CD4-positive, alpha-beta T cell (primary cell): ENCODE measurements at regions not wholly inside any gene's neighbourhood (a gene's known extent, or its start where the extent isn't known, plus 50 kb on each side); places are given as distances from the start of the nearest gene placed in this dataset.

ENCODE experiments used
- ATAC-seq: fragments of 200-7000 bp; cut with Tn5 transposase; one replicate; pipeline ENCODE4 v1.10.0; 2022; ENCODE audit warnings: mild to moderate bottlenecking; ENCODE audit not compliant: poor library complexity
- CTCF ChIA-PET: fragments of 350-600 bp; sonication (Branson Sonifier 250); formaldehyde crosslinking; loops from one replicate; lab custom pipeline; 2021; ENCODE audit warnings: antibody characterized with exemption, inconsistent platforms; lab: Charles Lee
- POLR2A ChIA-PET: fragments of 350-600 bp; sonication (Branson Sonifier 250); formaldehyde crosslinking; loops from one replicate; lab custom pipeline; 2021; ENCODE audit warnings: antibody characterized with exemption, inconsistent platforms; lab: Charles Lee
- DNase-seq, 14 experiments: peaks; one replicate each; pipeline ENCODE4 v3.0.0-alpha.2; 2013 to 2020; ENCODE audit warnings: mixed read lengths in 2 of 14
- H3K27ac ChIP-seq, 2 donors: one replicate each; pipeline versions ENCODE4 v1.5.1 to v1.7.0; 2013; ENCODE audit warnings: low read length in 2 of 2, low read depth in 1 of 2, mild to moderate bottlenecking in 1 of 2
- H3K27me3 ChIP-seq, 2 experiments: 1 replicate in 1 of 2; 2 replicates in 1 of 2; pipeline versions ENCODE4 v1.6.1 to v1.7.0; 2013; ENCODE audit warnings: low read length in 2 of 2, control low read depth in 1 of 2, mild to moderate bottlenecking in 1 of 2, moderate library complexity in 1 of 2; ENCODE audit not compliant: insufficient read depth in 2 of 2, control insufficient read depth in 1 of 2
- H3K36me3 ChIP-seq: one replicate; pipeline ENCODE4 v1.6.1; 2013; ENCODE audit warnings: low read length, control low read depth; ENCODE audit not compliant: insufficient read depth
- H3K4me1 ChIP-seq: one replicate; pipeline ENCODE4 v1.6.1; 2013; ENCODE audit warnings: low read length, control low read depth; ENCODE audit not compliant: insufficient read depth
- H3K4me3 ChIP-seq: one replicate; pipeline ENCODE4 v1.5.1; 2013; ENCODE audit warnings: mild to moderate bottlenecking, low read length, moderate library complexity
- H3K9me3 ChIP-seq, 2 experiments: 1 replicate in 1 of 2; 2 replicates in 1 of 2; pipeline versions ENCODE4 v1.6.1 to v1.7.0; 2013; ENCODE audit warnings: low read length in 2 of 2, mild to moderate bottlenecking in 2 of 2, control low read depth in 1 of 2, moderate library complexity in 1 of 2; ENCODE audit not compliant: control insufficient read depth in 1 of 2, insufficient read depth in 1 of 2
- H3K27ac Mint-ChIP-seq: one replicate; pipeline ENCODE4 v1.8.0; 2020; ENCODE audit warnings: mixed read lengths
- H3K27me3 Mint-ChIP-seq: one replicate; pipeline ENCODE4 v1.8.0; 2021; ENCODE audit warnings: mixed read lengths
- H3K36me3 Mint-ChIP-seq: one replicate; pipeline ENCODE4 v1.8.0; 2021; ENCODE audit warnings: low read depth, mixed read lengths
- H3K4me1 Mint-ChIP-seq: one replicate; pipeline ENCODE4 v1.8.0; 2021; ENCODE audit warnings: low read depth, mixed read lengths
- H3K4me3 Mint-ChIP-seq: one replicate; pipeline ENCODE4 v1.8.0; 2020; ENCODE audit warnings: mild to moderate bottlenecking, mixed read lengths
- H3K9me3 Mint-ChIP-seq: one replicate; pipeline ENCODE4 v1.8.0; 2020; ENCODE audit warnings: mixed read lengths
- CTCF ChIP-seq: fragments of 200-600 bp; IDR thresholded peaks from one replicate; pipeline ENCODE4 v1.8.0; 2022; ENCODE audit warnings: antibody characterized with exemption, mild to moderate bottlenecking
- intact Hi-C, 2 experiments: fragments of 100-400 bp; cut with DNase I in 1 of 2; cut with micrococcal nuclease in 1 of 2; formaldehyde crosslinking; loops; one replicate each; pipeline versions ENCODE4 v1.15.1 to v1.9.0; 2023 to 2025; cut with DNase I, micrococcal nuclease

- Mint-ChIP-seq H3K9me3 (no peaks in the 10 kb centered on the region), H3K4me3 (no peak overlapping the region), H3K4me1 (no peaks in the 10 kb centered on the region), H3K36me3 (no peaks in the 10 kb centered on the region), H3K27me3 (no peaks in the 10 kb centered on the region), H3K27ac (no peak overlapping the region)
- Histone ChIP-seq H3K4me3 (no peak overlapping the region), H3K36me3 (no peaks in the 10 kb centered on the region), H3K4me1 (no peaks in the 10 kb centered on the region), H3K27me3 (no peaks in the 10 kb centered on the region), H3K9me3 (no peaks in the 10 kb centered on the region), H3K27ac (no peak overlapping the region)
- no peak for DNase-seq
- no peak for ATAC-seq
- intact Hi-C loops = no loop called here
- TF ChIP-seq CTCF = no peak
- ChIA-PET CTCF (no interaction called here), POLR2A (no interaction called here)
Measured at GRCh38 chr18:68414407-68414806, 300.5 kb downstream of the TMX3 start.

GRCh38 chr18:68409576-68409975 lies 305.3 kb downstream of the TMX3 start:
- Mint-ChIP-seq H3K4me1 (no peaks in the 10 kb centered on the region), H3K36me3 (no peaks in the 10 kb centered on the region), H3K27me3 (no peaks in the 10 kb centered on the region), H3K27ac (no peak overlapping the region), H3K9me3 (no peaks in the 10 kb centered on the region), H3K4me3 (no peak overlapping the region)
- H3K4me1 ChIP-seq = no peaks in the 10 kb centered on the region
- DNase-seq (no peak), ATAC-seq (no peak)
- H3K4me3 ChIP-seq = no peak overlapping the region
- ChIA-PET CTCF (interaction anchor here (1.4 kb wide), 1 partner anchor 24 kb away, joined by 3 read pairs; no protein-coding TSS in a partner anchor), POLR2A (no interaction called here)
- TF ChIP-seq CTCF = no peak
- intact Hi-C loops = no loop called here
- no peaks in the 10 kb centered on the region for H3K36me3 ChIP-seq
- H3K27me3 ChIP-seq = no peaks in the 10 kb centered on the region
- no peak overlapping the region for H3K27ac ChIP-seq
- H3K9me3 ChIP-seq = no peaks in the 10 kb centered on the region

- intact Hi-C loops = no loop called here
- ChIA-PET CTCF (no interaction called here), POLR2A (no interaction called here)
- no peaks in the 10 kb centered on the region for H3K36me3 ChIP-seq
- H3K27ac ChIP-seq = no peak overlapping the region
- ATAC-seq = no peak
- no peak for TF ChIP-seq CTCF
- no peaks in the 10 kb centered on the region for H3K4me1 ChIP-seq
- H3K27me3 Mint-ChIP-seq = no peaks in the 10 kb centered on the region
- no peaks in the 10 kb centered on the region for H3K27me3 ChIP-seq
- no peak overlapping the region for H3K27ac Mint-ChIP-seq
- H3K9me3 ChIP-seq = no peaks in the 10 kb centered on the region
- no peak for DNase-seq
- no peak overlapping the region for H3K4me3 Mint-ChIP-seq
- H3K4me1 Mint-ChIP-seq = no peaks in the 10 kb centered on the region
- H3K9me3 Mint-ChIP-seq = no peaks in the 10 kb centered on the region
- no peak overlapping the region for H3K4me3 ChIP-seq
- H3K36me3 Mint-ChIP-seq = no peaks in the 10 kb centered on the region
Measured at GRCh38 chr18:68406761-68407160, 308.1 kb downstream of the TMX3 start.
